Hematopoietic multipotent progenitor cell treated with erythropoietin and hydrocortisone succinate and interleukin-3 and kit ligand, for 8 days (in vitro differentiated cells): ENCODE measurements at regions not wholly inside any gene's neighbourhood (a gene's known extent, or its start where the extent isn't known, plus 50 kb on each side); places are given as distances from the start of the nearest gene placed in this dataset.
"Not testable (repeated sequence)": the region's sequence is repeated elsewhere in the genome, so short reads cannot be mapped to it uniquely, and the experiment has no call there.

Source experiments
- DNase-seq: peaks from one replicate; pipeline ENCODE4 v3.0.0-alpha.2; 2015

GRCh38 chr2:167334146-167334742, 446.0 kb downstream of the XIRP2 start:
- DNase-seq: no peak

DNA sequence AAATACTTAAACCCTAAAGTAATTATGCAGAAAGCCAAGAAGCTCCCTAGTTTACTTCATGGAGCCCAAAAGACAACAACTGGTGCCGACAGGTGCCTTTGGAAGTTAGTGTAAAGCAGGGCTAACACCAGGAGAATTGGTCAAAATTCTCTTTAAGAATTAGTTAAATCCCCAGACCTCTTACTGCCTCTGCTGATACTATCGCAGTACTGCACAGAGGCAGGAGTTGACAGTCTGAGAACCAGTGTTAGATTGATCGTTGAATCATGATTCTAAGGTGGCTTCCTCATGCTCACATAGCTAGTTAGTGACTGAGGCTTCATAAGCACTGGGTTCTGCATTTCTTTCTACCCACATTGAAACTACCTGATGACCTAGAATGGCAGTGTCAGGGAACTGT, 445.0 kb downstream of the XIRP2 start:
- DNase-seq: no peak

DNA sequence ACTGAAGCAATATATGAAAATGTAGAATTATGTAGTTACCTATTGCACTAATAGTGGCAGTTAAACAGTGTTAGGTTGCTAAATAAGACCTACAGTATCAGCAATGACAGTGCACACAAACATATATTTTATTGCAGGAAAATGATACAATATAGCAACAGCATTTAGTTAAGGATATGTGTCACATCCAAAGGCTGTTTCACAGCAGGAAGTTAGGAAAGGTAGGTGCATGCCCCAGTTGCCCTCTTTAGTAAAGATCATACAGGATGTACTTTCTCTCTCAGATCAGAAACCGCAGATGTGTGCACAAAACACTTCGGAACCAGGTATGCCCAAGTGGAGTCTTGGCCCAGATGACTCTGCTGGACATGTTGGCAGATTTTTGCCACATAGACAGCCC, 444.1 kb downstream of the XIRP2 start:
- DNase-seq: no peak

- no peak for DNase-seq
These were observed 443.5 kb downstream of the XIRP2 start for GRCh38 chr2:167331636-167332232.

GRCh38 chr2:167328808-167329207, 440.5 kb downstream of the XIRP2 start:
- not testable (repeated sequence) for DNase-seq

DNA sequence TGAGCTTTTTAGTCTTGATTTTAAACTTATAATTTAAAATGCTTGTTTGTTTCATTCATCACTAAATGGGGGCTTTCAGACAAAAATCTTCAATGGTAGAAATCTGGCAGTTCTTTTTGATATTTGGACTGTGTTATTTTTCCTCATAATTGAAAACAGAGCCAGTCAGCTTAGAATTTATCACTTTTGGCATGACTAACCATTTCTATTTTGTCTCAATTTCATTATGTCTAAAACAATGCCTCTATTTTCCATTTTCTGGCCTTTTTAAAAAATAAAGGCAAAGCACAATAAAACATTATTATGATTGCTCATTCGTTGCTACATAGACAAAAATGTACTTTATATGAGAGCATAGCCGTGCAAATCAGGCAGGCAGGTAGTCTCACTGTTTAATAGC, 434.5 kb downstream of the XIRP2 start:
- no peak for DNase-seq

- DNase-seq: no peak
These were observed 430.3 kb downstream of the XIRP2 start for GRCh38 chr2:167318581-167318980.

DNA sequence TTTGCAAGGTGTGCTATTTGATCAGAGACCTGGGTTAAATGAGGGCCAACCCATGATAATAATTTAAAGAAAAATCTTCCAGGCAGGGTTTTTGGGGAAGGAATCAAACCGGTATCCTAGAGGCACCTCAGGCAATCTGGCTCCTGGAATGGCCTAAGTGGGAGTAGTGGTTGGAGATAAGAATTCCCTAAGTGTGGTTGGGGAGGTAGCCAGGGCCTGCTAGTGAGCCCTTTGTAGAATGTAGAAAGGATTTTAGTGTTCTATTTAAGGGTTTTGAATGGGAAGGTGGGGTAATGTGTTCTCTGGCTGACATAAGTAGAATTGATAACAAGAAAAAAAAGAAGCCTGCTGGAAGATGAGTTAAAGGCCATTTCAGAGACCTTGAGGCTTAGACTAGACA, 422.2 kb downstream of the XIRP2 start:
- no peak for DNase-seq
